Femur (tissue), 1 donor: ENCODE measurements at regions not wholly inside any gene's neighbourhood (a gene's known extent, or its start where the extent isn't known, plus 50 kb on each side); places are given as distances from the start of the nearest gene placed in this dataset.
"Not testable (repeated sequence)": the region's sequence is repeated elsewhere in the genome, so short reads cannot be mapped to it uniquely, and the experiment has no call there.

ENCODE experiments used
- DNase-seq: peaks from one replicate; pipeline ENCODE4 v3.0.0-alpha.2; 2017

DNA sequence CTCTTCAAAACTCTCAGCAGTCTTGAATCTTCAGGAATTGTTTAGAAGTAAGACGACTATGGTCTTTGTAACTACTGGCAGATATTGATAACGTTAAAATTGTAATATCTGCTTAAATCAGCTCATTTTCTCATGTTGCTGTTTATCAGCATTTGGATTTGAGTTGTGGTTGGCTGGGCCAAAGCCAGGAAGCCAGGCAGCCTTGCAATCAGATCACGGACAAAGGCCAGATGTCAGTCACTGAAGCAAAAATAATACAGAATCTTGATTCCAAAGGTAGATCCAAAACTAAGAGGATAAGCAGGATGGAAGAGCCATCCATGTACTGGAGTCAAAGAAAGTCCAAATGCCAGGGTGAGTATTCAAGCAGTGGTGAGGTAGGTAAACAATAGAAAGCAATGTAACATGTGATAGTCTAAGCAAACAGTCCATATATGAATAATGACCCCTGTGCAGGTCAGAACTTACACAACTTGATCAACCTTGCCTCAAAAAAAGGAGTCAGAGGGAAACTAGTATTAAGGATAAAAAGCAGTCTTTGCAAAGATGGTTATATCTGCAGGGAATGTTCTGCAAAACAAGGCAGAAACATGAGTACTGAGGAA lies 95.8 kb upstream of the RAP1B start:
- no peak for DNase-seq

DNA sequence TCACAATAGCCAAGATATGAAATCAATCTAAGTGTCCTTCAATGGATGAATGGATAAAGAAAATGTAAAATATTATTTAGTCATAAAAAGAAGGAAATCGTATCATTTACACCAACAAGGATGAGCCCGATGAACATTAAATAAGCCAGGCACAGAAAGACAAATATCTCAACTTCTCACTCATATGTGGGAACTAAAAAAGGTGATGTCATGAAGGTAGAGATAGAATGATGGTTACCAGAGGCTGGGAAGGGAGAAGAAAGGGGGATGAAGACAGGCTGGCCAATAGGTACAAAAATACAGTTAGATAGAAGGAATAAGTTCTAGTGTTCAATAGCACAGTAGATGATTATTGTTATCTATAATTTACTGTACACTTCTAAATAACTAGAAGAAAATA lies 94.9 kb upstream of the RAP1B start:
- no peak for DNase-seq

DNA sequence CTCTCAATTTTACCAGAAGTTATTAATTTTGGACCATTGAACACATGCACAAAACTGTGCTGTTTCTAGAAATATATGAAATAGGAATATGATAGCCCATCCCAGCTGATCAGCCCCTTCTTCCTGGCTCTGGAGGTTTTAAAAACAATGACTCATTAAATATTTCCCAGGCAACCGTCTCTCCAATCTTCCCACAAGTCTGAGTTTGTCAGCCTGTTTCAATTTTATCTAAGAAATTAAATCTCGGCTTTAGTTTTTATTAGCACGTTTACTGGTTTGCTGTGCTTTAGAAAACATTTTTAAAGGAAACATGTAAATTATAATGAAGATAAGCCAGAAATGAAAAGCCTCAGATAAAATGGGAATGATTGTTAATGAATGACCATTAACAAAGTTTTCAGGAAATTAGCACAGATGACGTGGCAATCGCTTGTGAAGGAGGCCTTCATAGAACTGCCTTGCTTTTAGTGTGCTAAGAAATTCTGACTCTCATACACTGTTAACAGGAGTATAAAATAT lies 89.3 kb upstream of the RAP1B start:
- DNase-seq = no peak

DNA sequence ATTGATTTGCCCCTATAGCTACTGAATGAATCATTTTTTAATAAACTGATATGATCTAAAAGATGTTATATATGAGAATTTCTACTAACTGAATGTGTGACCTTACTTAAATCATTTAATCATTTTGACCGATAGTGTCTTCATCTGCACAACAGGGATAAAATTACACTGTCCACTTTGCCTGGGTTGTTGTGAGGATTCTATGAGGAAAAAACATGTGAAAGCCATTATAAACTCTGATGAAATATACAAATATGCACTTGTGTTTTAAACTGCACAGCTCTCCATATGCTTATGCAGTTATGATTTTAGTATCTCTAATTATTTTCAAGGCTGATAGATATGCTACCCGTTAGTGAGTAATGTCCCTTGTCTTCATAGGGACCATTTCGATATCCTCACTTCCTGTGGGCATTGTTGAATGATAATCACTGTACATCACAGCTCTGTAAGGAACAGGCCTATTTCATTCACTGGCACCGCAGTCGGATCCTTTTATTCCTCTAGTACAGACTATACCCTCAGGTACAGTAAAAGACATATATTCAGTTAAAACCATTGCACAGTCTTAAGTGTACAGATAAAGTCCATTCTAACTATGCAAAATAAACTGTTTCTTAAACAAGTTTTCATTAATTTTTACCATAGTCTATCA lies 88.7 kb upstream of the RAP1B start:
- no peak for DNase-seq

DNA sequence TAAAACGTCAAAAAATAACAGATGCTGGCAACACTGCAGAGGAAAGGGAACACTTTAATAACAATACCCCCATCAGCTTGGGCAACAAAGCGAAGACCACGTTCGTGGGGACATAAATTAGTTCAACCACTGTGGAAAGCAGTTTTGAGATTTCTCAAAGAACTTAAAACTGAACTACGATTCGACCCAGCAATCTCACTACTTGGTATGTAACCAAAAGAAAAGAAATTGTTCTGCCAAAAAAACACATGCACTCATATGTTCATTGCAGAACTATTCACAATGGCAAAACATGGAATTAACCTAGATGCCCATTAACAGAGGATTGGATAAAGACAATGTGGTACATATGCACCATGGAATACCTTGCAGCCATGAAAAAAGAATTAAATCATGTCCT lies 81.2 kb upstream of the RAP1B start:
- no peak for DNase-seq

DNA sequence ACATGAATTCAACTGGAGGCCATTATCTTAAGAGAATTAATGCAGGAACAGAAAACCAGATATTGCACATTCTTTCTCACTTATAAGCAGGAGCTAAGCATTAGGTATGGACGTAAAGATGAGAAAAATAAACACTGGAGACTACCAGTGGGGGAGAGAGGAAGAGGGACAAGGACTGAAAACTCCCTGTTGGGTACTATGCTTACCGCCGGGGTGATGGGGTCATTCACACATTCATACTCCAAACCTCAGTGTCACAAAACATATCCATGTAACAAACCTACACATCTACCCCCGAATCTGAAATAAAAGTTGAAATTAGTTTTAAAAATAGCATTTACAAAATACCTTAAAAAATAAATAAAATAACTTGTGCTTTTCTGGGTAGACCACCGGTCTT lies 80.8 kb upstream of the RAP1B start:
- no peak for DNase-seq

DNA sequence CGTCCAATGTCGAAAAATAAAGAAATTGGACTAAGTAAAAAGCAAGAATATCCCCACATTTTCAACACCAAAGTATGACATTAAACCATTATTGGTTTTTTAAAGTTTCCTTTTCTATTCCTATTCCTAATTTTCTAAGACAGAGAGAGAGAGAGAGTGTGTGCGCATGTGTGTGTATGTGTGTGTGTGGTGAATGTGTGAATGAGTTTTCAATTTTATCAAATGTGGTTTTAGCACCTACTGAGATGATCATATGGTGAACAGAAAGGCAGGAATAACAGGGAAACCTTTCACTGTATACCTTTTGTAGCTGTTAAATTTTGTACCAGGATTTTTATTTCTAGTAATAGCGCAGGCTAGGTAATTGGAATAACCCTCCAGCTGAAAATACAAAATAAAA lies 80.4 kb upstream of the RAP1B start:
- DNase-seq = no peak

DNA sequence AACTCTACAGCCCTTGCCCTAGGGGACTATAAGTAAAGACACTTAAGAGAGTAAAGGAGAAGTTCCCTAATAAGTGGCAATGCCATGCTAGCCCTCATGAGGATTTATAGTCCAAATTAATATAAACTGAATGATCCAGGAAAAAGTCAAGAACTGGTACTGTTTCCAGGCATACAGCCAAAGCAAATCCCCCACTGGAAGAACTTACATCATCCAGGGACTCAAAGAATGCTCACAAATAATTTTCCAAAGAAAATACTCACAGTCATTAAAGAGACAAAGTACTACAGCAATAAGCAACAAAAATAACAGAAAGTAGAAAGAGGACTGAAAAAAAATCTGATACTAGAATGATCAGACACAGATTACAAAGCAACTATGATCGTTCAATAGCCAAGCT lies 79.7 kb upstream of the RAP1B start:
- DNase-seq = peak; percentile 31

DNA sequence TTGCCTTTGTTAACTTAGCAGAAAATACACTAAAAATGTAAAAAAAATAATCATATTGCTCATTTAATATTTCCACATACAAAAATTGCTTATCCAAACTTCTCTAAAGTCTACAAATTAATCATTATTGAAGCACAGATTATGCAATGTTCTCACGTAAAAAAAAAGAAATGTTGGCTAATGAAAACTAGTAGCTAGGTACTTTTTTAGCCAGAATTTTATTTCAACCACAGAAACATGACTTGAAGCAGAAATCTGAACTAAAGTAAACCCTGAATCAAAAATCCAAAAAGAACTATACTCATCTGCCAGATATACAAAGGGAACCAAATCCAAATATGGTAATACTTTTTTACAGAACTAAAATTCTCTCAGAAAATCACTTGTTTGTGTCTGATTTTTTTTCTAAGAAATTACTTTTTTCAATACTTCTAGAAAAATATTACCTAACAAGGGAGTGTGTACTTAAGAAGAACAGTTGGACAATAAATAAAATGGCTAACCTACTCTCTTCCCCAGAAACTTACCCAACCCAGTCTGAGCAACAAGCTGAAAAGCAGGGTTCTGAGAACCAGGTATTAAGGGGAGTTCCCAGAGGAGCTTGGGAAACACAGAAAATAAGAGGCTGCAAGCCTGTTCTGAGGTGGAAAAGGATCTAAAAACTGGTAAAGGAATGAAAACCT lies 78.4 kb upstream of the RAP1B start:
- DNase-seq = no peak

DNA sequence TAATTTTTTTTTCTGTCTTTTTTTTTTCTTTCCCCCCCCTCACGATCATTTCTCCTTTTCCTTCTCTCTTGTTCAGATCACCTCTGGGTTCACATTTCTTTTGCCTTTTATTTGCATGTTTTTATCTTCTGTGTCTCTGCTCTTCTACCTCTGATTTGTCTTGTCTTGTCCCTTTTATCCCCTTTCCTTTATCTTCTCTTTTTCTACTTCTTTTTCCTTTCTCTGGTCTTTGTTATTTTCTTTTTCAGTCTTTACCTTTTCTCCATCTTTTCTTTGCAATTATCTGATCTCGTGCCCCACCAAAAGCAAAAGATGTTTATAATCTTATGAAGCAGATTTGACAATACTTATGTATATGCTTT lies 77.8 kb upstream of the RAP1B start:
- DNase-seq = no peak

DNA sequence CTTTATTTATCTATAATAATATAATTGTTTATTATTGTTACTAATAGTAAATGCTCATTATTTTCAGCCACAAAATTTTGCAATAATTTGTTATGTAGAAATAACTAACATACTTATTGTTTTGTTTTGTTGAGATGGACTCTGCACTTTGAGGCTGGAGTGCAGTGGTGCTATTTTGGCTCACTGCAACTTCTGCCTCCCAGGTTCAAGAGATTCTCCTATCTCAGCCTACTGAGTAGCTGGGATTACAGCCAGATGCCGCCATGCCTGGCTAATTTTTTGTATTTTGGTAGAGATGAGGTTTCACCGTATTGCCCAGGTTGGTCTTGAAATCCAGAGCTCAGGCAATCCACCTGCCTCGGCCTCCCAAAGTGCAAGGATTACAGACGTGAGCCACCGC lies 76.6 kb upstream of the RAP1B start:
- DNase-seq = no peak

DNA sequence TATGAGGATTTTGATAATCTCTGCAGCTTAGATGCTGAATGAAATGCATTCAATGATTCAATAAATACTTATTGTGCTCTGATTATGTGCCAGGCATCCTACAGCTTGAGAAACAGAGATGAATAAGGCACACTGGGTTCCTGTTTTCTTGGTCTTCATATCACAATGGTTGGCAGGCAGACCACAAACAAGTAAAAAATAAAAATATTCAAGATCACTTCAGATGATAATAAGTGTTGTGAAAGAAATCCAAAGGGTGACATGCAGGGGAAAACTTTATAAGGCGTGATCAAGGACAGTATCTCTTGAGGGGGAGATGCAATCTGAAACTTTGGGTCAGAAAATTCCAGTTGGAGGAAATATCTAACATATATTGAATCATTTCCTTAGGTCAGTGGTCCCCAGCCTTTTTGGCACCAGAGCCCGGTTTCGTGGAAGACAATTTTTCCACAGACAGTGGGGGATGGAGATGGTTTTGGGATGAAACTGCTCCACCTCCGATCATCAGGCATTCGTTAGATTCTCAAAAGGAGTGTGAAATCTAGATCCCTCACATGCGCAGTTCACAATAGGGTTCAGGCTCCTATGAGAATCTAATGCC lies 73.7 kb upstream of the RAP1B start:
- no peak for DNase-seq

DNA sequence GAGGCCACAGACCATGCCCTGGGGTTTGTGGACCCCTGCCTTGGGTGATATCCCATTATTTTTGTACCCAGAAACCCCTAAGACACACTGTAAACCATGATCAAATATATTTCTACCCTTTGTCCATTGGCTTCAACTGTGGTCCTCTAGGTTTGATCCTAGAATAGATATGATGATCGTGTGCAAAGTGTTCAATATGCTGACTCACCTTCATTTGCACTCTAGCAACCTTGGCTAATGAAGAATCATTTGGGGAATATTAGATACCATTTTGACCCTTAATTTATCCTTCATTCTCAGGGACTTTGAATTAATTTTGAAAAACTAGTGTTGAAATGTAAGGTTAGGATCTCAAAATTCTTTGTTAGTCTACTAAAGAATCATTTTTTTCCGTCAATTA lies 73.1 kb upstream of the RAP1B start:
- DNase-seq = no peak

DNA sequence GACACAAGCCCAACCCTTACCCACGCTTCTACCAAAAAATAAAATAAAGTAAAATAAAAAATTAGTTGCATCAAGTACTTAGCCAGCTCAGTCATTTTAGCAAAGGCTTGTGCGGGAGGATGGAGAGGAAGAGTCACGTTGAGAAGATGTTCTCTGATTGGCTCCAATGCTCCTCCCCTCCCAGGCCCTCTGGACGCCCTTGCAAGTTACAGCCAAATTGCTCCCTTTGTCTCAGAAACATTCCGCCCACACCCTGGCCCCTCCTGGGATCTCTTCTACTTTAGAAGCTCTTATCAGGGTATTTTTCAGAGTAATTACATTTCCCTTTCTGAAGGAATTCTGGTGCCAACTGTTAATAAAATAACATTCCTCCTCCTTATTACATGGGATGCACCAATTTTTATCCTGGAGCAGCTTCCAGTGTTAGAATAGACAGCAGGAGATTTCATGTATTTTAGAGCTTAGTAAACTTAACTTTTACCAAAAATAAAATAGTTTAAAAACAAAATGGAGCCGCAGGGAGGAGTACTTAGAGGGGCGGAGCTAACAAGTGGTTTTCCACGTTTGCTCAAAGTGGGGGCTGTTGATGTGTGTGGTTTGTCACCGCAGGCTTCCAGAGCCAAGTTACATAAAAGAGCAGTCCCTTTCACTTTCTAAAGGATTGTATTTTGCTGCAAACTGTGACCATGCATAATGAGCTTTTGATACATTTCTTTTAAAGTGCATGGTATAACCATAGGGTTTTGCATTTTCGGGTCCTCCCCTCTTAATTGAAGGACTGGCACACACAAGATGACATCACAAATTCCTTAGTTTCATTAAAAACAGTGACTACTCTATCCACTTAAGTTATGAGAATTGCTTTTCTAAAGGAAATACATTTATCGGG lies 71.7 kb upstream of the RAP1B start:
- DNase-seq = peak; percentile 68

DNA sequence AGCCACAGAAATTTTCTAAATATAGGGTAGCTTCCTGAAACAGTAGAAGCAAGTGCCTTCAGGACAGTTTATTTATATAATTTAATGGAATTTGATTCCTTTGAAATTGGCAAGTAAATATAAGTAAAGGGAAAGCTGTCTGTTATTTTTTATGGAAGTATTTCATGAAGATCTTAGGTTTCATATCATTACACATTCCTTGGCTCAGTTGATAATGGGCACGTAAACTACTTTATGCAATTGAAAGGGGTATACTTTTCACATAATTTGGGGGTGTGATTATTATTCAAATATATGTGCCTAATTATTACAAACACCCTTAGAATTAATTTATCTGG lies 71.1 kb upstream of the RAP1B start:
- no peak for DNase-seq

DNA sequence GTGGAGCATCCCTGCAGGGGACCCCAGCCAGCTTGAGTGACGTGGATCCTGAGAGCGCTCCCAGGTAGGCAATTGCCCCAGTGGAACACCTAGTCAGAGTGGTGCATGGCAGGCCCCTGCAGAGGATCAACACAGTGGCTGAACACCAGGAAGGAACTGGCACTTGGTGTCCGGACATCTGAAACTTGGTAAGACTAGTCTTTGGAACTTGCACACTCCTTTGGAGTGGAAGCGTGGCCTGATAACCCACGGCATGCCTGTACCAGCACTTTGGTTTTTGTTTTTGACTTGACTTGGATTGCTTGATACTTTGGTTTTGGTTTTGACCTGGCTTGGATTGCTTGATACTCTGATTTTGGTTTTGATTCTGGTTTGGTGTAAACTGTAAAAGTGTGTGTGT lies 69.9 kb upstream of the RAP1B start:
- not testable (repeated sequence) for DNase-seq

DNA sequence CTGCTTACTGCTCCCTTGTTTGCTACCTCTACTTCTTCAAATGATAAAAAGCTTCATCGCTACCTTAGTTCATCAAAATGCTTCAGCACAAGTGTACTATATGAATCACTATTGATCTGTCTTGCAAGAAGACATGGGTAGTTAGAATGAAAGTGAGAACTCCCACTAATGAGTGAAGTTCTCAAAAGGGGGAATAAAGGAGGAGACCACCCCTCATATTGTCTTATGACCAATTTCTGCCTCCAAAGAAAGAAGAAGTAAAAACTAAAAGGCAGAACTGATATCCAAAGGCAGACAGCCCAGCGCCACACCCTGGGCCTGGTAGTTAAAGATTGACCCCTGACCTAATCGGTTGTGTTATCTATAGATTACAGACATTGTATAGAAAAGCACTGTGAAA lies 63.4 kb upstream of the RAP1B start:
- DNase-seq = not testable (repeated sequence)

DNA sequence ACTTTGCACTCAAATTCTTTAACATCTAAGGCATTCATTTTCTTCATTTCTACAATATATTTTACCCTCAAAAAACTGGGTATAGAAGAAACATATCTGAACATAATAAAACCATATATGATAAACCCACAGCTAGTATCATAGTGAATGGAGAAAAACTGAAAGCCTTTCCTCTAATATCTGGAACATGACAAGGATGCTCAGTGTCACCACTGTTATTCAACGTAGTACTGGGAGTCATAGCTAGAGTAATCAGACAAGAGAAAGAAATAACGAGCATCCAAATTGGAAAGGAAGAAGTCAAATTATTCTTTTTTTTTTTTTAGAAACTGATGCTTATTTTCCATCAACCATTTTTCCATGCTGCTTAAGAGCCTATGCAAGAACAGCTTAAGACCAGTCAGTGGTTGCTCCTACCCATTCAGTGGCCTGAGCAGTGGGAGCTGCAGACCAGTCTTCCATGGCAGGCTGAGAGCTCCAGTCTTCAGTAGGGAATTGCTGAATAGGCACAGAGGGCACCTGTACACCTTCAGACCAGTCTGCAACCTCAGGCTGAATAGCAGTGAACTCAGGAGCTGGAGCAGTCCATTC lies 58.0 kb upstream of the RAP1B start:
- not testable (repeated sequence) for DNase-seq

DNA sequence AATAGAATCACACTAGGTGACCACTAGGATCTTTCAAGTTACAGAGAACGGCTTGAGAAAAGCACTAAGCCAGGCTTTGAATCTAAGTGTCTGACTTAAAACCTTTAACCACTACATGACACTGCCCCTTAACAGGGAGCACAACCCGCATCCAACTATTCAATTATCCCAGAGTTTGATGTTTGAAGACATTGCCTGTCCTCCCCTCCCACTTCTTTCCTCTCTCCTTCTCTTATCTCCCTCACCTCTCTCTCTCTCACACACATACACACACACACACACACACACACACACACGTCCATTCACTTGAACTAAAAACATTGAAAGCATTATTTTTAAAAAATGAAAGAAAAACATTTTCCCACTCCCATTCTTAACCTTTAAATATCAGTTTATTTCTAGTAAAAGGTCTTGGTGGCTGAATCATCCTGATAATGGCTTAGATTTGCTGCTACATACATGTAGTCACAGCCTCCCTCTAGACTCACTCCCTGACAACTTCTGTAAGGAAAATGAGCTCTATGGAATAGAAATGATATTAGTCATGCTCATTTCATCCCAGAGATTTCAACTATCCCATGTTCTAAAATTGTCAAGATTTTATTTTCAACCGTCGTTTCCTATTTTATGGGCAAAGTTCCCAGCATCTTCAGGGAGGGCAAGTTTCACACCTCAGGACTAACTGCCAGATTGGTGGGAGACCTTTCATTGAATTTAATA lies 53.5 kb upstream of the RAP1B start:
- no peak for DNase-seq

DNA sequence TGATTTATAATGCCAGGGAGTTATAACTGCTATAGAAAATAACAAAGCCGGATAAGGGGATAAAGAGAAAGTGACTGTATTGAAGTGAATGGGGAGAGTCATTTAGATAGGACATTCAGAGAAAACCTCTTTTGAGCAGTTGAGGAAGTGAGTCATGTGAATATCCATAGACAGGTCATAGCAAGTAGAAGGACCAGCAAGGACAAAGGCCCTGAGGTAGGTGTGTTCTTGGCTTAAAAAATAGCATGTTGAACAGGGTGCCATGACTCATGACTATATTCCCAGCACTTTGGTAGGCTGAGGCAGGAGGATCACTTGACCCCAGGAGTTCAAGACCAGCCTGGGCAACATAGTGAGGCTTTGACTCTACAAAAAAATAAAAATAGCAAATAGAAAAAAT lies 51.5 kb upstream of the RAP1B start:
- no peak for DNase-seq

DNA sequence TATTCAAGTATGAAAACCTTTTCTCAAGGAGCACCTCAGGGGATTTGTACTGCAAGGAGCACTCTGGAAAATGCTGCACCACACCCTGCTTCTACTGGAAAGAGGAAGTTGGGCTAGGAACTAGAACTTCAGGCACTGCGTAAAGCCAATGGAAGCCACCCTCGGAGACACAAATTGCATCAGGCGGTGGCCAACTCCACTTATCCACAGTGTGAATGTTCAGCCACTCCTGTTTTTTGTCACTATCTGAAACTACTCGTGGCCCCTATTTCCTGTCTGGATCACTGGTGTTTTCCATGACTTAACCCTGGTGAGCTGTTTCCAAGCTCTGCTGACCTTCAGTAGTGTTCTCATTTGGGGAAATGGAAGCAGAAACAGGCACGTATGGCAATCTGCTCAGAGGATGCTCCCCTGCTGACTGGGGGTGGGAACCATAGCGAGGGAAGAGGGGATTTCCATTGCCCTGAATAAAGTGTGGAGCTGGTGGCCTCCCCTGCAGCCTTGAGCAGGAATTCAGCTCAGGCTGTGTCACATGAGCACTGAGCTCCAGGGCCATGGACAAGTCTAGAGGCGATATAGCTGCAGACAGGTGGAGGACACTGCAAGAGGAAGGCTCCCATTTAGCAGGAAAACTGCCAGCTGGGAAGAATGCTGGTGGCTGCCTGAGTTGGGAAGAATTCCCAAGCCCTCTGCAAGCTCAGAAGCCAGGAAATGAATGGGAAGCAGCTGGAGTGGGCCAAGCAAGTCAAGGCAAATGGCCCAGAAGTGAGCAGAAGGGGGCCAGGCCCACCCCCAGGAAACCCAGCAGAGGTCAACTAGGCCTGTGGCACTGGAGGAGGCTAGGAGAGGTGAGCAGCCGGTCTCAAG lies 50.5 kb upstream of the RAP1B start:
- peak; percentile 39 for DNase-seq
